Mammary epithelial cell (primary cell): ENCODE measurements at regions not wholly inside any gene's neighbourhood (a gene's known extent, or its start where the extent isn't known, plus 50 kb on each side); places are given as distances from the start of the nearest gene placed in this dataset.

ENCODE experiments used
- EZH2 ChIP-seq: IDR thresholded peaks from 2 replicates; pipeline ENCODE4 v1.6.1; 2012; ENCODE audit warnings: low read length, inconsistent platforms, borderline replicate concordance
- TF ChIP-seq, protein P1 (sequence below), 2 donors: IDR thresholded peaks in 1 of 2; conservative IDR thresholded peaks in 1 of 2; 2 replicates each; pipeline ENCODE4 v1.5.1; 2011 to 2012; ENCODE audit warnings: inconsistent platforms in 2 of 2, low read length in 2 of 2, mild to moderate bottlenecking in 2 of 2, control low read depth in 1 of 2, low read depth in 1 of 2; ENCODE audit not compliant: insufficient read depth in 1 of 2; ENCODE audit errors: extremely low read depth in 1 of 2

- TF ChIP-seq, protein P1, sequence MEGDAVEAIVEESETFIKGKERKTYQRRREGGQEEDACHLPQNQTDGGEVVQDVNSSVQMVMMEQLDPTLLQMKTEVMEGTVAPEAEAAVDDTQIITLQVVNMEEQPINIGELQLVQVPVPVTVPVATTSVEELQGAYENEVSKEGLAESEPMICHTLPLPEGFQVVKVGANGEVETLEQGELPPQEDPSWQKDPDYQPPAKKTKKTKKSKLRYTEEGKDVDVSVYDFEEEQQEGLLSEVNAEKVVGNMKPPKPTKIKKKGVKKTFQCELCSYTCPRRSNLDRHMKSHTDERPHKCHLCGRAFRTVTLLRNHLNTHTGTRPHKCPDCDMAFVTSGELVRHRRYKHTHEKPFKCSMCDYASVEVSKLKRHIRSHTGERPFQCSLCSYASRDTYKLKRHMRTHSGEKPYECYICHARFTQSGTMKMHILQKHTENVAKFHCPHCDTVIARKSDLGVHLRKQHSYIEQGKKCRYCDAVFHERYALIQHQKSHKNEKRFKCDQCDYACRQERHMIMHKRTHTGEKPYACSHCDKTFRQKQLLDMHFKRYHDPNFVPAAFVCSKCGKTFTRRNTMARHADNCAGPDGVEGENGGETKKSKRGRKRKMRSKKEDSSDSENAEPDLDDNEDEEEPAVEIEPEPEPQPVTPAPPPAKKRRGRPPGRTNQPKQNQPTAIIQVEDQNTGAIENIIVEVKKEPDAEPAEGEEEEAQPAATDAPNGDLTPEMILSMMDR (conservative IDR thresholded peaks at IDR 0.05 in 1 of 2, IDR thresholded peaks at IDR 0.05 in 1 of 2; ENCODE audit: extremely low read depth in 1 of 2, insufficient read depth in 1 of 2, low read depth in 1 of 2, low read length in 2 of 2), result peak; percentile 38 to 67
- TF ChIP-seq EZH2, result no peak
Observed at GRCh38 chr14:106872611-106873446, 1346.4 kb downstream of the TMEM121 start.
